ENCODE measurements at regions not wholly inside any gene's neighbourhood (a gene's known extent, or its start where the extent isn't known, plus 50 kb on each side); places are given as distances from the start of the nearest gene placed in this dataset.

DNA sequence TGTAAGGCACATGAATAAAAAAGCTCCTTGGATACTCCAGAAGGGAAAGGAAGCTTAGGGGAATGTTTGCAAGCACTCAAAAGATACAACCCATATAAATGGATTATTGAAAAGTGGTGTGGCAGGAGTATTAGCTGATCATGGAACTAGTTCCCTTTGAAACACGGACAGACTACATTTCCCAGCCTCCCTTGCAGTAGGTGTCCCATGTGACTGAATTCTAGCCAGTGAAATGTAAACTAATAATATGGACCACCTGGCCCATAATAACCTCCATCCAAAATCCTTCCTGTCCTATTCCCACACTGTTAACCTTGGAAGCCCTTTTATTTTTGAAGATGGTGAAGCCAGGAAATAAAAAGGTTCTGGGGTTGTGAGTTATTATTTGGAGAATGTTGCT lies 242.3 kb downstream of the SUDS3 start (continued):
- peak; percentile 82 for TF ChIP-seq USF2 (IDR thresholded peaks at IDR 0.05; ENCODE audit: low read length)
